ENCODE measurements at regions not wholly inside any gene's neighbourhood (a gene's known extent, or its start where the extent isn't known, plus 50 kb on each side); places are given as distances from the start of the nearest gene placed in this dataset.

DNA sequence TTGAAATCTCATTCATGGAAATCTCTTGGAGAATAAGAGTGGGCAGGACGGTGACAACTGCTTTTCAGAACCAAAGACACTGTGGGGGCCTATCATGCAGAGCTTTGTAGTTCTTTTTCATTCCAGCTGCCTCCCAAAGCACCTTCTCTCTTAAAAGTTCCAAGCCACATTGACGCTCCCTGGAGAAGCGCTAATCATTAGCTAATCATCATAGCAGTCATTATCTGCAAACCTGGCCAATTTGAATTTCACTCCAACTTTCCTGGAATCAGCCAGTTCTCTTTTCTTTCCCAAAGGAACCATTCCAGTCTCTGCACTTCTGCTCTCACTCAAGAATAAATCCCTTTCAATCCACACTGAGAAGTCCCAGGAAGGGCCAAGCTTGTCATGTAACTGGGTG is 1144.1 kb upstream of the IGFBP7 start:
- TF ChIP-seq CTCF (conservative IDR thresholded peaks at IDR 0.05; ENCODE audit: low read depth in 2 of 2) (no peak), POLR2AphosphoS5 (IDR thresholded peaks at IDR 0.05; ENCODE audit: low read depth) (no peak), EZH2 (IDR thresholded peaks at IDR 0.05; ENCODE audit: low read depth, unreplicated experiment) (no peak), NANOG (IDR thresholded peaks at IDR 0.05; ENCODE audit: borderline replicate concordance) (no peak), EZH2phosphoT487 (IDR thresholded peaks at IDR 0.05; ENCODE audit: unreplicated experiment) (no peak), ZNF331 (CRISPR knock-in tag; IDR thresholded peaks at IDR 0.05; ENCODE audit: low read depth) (no peak), CREB1 (CRISPR knock-in tag; IDR thresholded peaks at IDR 0.05; ENCODE audit: low read depth) (no peak), JUNB (IDR thresholded peaks at IDR 0.05; ENCODE audit: unreplicated experiment) (no peak), ZNF114 (CRISPR knock-in tag; IDR thresholded peaks at IDR 0.05) (no peak)
- TF ChIP-seq, protein P1, sequence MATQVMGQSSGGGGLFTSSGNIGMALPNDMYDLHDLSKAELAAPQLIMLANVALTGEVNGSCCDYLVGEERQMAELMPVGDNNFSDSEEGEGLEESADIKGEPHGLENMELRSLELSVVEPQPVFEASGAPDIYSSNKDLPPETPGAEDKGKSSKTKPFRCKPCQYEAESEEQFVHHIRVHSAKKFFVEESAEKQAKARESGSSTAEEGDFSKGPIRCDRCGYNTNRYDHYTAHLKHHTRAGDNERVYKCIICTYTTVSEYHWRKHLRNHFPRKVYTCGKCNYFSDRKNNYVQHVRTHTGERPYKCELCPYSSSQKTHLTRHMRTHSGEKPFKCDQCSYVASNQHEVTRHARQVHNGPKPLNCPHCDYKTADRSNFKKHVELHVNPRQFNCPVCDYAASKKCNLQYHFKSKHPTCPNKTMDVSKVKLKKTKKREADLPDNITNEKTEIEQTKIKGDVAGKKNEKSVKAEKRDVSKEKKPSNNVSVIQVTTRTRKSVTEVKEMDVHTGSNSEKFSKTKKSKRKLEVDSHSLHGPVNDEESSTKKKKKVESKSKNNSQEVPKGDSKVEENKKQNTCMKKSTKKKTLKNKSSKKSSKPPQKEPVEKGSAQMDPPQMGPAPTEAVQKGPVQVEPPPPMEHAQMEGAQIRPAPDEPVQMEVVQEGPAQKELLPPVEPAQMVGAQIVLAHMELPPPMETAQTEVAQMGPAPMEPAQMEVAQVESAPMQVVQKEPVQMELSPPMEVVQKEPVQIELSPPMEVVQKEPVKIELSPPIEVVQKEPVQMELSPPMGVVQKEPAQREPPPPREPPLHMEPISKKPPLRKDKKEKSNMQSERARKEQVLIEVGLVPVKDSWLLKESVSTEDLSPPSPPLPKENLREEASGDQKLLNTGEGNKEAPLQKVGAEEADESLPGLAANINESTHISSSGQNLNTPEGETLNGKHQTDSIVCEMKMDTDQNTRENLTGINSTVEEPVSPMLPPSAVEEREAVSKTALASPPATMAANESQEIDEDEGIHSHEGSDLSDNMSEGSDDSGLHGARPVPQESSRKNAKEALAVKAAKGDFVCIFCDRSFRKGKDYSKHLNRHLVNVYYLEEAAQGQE (IDR thresholded peaks at IDR 0.05; ENCODE audit: unreplicated experiment), result no peak
- TF ChIP-seq, protein P2, sequence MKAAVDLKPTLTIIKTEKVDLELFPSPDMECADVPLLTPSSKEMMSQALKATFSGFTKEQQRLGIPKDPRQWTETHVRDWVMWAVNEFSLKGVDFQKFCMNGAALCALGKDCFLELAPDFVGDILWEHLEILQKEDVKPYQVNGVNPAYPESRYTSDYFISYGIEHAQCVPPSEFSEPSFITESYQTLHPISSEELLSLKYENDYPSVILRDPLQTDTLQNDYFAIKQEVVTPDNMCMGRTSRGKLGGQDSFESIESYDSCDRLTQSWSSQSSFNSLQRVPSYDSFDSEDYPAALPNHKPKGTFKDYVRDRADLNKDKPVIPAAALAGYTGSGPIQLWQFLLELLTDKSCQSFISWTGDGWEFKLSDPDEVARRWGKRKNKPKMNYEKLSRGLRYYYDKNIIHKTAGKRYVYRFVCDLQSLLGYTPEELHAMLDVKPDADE (IDR thresholded peaks at IDR 0.05), result no peak

All from GM23338 (cell line).